C4-2B (cell line): ENCODE measurements at regions not wholly inside any gene's neighbourhood (a gene's known extent, or its start where the extent isn't known, plus 50 kb on each side); places are given as distances from the start of the nearest gene placed in this dataset.

Experiments used
- CTCF ChIP-seq: fragments of 450-650 bp; conservative IDR thresholded peaks from 2 replicates; pipeline ENCODE4 v1.5.1; 2017; ENCODE audit warnings: mild to moderate bottlenecking
- ZFX ChIP-seq: fragments of 450-650 bp; IDR thresholded peaks from 2 replicates; pipeline ENCODE4 v1.6.1; 2017

- TF ChIP-seq CTCF: no peak
- TF ChIP-seq ZFX: no peak
Measured at GRCh38 chrX:44784241-44784640, 59.6 kb upstream of the DUSP21 start.
